SK-N-MC (cell line): ENCODE measurements at regions not wholly inside any gene's neighbourhood (a gene's known extent, or its start where the extent isn't known, plus 50 kb on each side); places are given as distances from the start of the nearest gene placed in this dataset.

ENCODE experiments used
- DNase-seq: peaks from one replicate; pipeline ENCODE4 v3.0.0-alpha.2; 2011; ENCODE audit warnings: low read depth, low spot score
- H3K27ac ChIP-seq: fragments of 200-600 bp; sonication (generic); 2 replicates; pipeline ENCODE4 v1.5.1; 2016; ENCODE audit warnings: mixed run types
- H3K36me3 ChIP-seq: fragments of 200-600 bp; sonication (generic); 2 replicates; pipeline ENCODE4 v1.6.1; 2017; ENCODE audit warnings: antibody characterized with exemption, low read length, mixed read lengths; ENCODE audit not compliant: insufficient read depth
- H3K4me3 ChIP-seq: fragments of 200-600 bp; sonication (generic); 2 replicates; pipeline ENCODE4 v1.5.1; 2016
- H3K9ac ChIP-seq: fragments of 200-600 bp; sonication (generic); 2 replicates; pipeline ENCODE4 v1.8.0; 2017; ENCODE audit warnings: mixed run types, mixed read lengths; ENCODE audit not compliant: insufficient read length
- H3K9me3 ChIP-seq: fragments of 200-600 bp; sonication (generic); 2 replicates; pipeline ENCODE4 v1.6.1; 2017; ENCODE audit warnings: low read depth, mild to moderate bottlenecking, antibody characterized with exemption, low read length, moderate library complexity, mixed read lengths
- EZH2 ChIP-seq: fragments of 200-600 bp; sonication (generic); IDR thresholded peaks from one replicate; pipeline ENCODE4 v1.6.1; 2017; ENCODE audit warnings: antibody characterized with exemption
- FOXP2 ChIP-seq: optimal IDR thresholded peaks from 2 replicates; pipeline ENCODE3; 2011; ENCODE audit warnings: mild to moderate bottlenecking, moderate library complexity; ENCODE audit not compliant: insufficient read depth; ENCODE audit errors: extremely low read length, control extremely low read depth
- POLR2AphosphoS5 ChIP-seq: IDR thresholded peaks from 2 replicates; pipeline ENCODE4 v1.6.1; 2012; ENCODE audit warnings: mild to moderate bottlenecking, low read depth, low read length, borderline replicate concordance

DNA sequence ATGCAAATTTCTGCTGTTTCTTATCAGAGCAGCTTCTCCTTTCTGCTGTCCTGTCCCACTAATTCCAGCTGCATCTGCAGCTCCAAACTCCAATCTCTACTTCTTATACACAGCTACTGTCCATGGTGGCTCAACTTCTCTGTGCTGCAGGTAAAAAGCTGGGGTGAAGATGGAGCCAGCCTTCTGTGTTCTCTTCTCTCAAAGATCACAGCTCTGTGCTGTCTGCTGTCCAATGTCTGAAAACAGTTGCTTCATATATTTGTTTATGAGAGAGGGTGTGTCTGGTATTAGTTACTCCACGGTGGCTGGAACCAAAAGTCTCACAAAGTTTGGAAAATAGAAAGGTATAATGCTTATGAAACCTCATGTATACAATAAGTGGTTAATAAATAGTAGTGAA lies 445.8 kb upstream of the TBX3 start:
- no peak for TF ChIP-seq POLR2AphosphoS5
- H3K9ac ChIP-seq = no peak overlapping the region
- H3K27ac ChIP-seq = no peak overlapping the region
- no peak overlapping the region for H3K4me3 ChIP-seq
- H3K9me3 ChIP-seq = no peaks in the 10 kb centered on the region
- DNase-seq = no peak
- no peaks in the 10 kb centered on the region for H3K36me3 ChIP-seq

DNA sequence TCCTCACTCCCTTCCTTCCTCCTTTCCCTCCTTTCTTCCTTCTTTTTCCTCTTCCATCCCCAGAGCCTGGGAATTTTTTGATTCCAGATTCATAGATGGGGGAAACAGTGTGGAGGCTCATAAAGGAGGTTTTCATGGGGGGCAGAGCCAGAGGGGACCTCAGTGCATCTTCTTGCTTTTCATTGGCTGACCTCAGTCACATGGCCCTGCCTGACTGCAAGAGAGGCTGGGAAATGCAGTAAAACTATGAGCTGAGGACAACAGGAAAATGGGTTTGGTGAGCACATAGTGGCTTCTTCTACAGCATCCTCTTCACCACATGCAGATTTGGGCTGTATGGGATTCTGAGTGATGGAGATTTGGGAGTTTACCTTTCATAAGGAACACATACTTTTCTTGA lies 437.1 kb upstream of the TBX3 start:
- Histone ChIP-seq H3K27ac (no peak overlapping the region), H3K9ac (no peak overlapping the region), H3K4me3 (no peak overlapping the region), H3K36me3 (no peaks in the 10 kb centered on the region), H3K9me3 (no peaks in the 10 kb centered on the region)
- TF ChIP-seq EZH2 (no peak), POLR2AphosphoS5 (no peak), FOXP2 (no peak)
- DNase-seq = no peak

DNA sequence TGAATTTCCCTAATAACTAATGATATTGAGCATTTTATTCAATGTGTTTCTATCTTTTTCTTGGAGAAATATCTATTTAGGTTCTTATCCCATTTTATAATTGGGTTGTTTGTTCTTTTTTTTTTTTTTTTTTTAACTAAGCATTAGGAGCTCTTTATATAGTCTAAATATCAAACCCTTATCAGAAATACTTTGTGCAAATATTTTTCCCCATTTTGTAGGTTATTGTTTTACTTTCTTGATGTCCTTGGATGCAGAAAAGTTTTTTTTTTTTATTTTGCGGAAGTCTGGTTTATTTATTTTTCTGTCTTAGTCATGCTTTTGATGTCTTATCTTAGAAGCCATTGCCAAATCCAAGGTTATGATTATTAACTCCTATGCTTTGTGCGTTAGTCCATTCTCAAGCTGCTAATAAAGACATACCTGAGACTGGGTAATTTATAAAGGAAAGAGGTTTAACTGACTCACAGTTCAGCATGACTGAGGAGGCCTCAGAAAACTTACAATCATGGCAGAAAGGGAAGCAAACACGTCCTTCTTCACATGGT lies 434.3 kb upstream of the TBX3 start:
- H3K4me3 ChIP-seq = no peak overlapping the region
- DNase-seq = no peak
- H3K9ac ChIP-seq = no peak overlapping the region
- no peaks in the 10 kb centered on the region for H3K36me3 ChIP-seq
- H3K27ac ChIP-seq = no peak overlapping the region
- H3K9me3 ChIP-seq = no peaks in the 10 kb centered on the region
- TF ChIP-seq EZH2 (no peak), FOXP2 (no peak), POLR2AphosphoS5 (no peak)

DNA sequence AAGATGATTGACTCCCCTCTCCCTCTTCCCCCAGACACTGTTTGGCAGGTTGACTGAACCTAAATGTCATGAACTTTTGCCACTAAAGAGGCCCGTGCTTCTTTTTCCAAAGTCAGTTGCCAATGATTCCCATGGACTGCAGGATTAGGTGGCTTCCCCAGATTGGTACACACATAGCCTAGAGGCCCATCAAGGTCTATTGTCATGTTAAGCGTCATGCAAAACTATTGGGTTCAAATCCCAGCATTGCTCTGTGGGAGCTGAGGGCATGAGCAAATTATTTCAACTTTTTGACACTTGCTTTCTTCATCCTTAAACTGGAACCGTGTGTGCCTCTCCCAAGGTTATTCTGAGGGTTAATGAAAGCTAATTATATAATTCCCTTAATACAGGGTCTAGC lies 430.2 kb upstream of the TBX3 start:
- TF ChIP-seq POLR2AphosphoS5 (no peak), EZH2 (no peak), FOXP2 (no peak)
- Histone ChIP-seq H3K36me3 (no peaks in the 10 kb centered on the region), H3K9ac (no peak overlapping the region), H3K27ac (no peak overlapping the region), H3K4me3 (no peak overlapping the region), H3K9me3 (no peaks in the 10 kb centered on the region)
- DNase-seq = no peak

DNA sequence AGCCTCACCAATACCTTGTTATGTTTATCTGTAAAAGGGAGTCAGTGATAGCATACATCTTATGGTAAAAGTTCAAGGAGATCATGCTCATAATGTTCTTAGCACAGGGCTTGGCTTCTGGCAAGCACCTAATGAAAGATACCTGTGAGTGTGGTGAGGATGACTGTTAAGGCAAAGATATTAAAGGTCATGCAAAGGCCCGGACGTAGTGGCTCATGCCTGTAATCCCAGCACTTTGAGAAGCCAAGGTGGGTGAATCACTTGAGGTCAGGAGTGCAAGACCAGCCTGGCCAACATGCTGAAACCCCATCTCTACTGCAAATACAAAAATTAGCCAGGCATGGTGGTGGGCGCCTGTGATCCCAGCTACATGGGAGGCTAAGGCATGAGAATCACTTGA lies 425.9 kb upstream of the TBX3 start:
- TF ChIP-seq POLR2AphosphoS5 = no peak
- TF ChIP-seq EZH2 = no peak
- TF ChIP-seq FOXP2 = no peak
- Histone ChIP-seq H3K9ac (no peak overlapping the region), H3K4me3 (no peak overlapping the region), H3K36me3 (no peaks in the 10 kb centered on the region), H3K9me3 (no peaks in the 10 kb centered on the region), H3K27ac (no peak overlapping the region)
- no peak for DNase-seq

DNA sequence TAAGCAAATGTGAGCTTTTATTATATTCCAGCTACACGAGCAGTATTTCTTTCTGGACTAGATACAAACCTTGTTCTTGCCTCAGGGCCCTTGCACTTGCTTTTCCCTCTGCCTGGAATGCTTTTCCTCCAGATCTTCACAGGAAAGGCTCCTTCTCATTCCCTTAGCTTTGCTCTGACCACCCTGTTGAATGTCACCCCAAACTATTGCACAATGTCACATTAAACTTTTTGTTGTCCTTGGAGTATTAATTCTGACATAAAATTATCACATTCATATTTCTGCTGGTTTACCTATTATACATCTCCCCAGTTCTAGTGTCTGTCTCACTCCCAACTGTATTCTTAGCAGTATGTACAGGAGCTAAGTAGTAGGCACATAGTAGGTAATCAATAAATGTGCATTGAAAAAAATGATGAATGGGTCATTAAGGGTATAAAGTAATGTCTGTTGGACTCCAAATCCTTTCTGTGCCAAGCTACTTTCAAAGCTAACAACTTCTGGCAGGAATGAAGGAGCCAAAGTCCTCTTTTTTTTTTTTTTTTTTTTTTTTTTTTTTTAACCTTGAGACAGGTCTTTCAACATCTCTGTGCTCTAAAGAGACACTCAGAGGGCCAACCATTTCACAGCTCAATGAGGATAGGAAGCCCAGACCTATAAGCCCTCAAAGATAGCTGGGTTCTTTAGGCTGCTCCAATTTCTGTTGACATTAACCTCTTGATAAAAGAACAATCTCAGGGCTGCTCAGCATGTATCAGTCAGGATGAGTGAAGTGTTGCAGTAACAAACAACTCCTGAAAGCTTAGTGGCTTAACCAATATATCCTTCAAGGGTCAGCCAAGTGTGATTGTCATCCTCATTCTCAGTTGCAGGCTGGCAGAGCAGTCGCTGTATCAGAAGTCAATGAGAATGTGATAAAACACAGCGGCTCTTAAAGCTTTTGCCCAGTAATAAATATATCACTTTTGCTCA lies 424.4 kb upstream of the TBX3 start:
- Histone ChIP-seq H3K4me3 (no peak overlapping the region), H3K36me3 (no peaks in the 10 kb centered on the region), H3K9me3 (no peaks in the 10 kb centered on the region), H3K27ac (no peak overlapping the region), H3K9ac (no peak overlapping the region)
- TF ChIP-seq POLR2AphosphoS5 = no peak
- TF ChIP-seq EZH2 = no peak
- no peak for TF ChIP-seq FOXP2
- DNase-seq = no peak

DNA sequence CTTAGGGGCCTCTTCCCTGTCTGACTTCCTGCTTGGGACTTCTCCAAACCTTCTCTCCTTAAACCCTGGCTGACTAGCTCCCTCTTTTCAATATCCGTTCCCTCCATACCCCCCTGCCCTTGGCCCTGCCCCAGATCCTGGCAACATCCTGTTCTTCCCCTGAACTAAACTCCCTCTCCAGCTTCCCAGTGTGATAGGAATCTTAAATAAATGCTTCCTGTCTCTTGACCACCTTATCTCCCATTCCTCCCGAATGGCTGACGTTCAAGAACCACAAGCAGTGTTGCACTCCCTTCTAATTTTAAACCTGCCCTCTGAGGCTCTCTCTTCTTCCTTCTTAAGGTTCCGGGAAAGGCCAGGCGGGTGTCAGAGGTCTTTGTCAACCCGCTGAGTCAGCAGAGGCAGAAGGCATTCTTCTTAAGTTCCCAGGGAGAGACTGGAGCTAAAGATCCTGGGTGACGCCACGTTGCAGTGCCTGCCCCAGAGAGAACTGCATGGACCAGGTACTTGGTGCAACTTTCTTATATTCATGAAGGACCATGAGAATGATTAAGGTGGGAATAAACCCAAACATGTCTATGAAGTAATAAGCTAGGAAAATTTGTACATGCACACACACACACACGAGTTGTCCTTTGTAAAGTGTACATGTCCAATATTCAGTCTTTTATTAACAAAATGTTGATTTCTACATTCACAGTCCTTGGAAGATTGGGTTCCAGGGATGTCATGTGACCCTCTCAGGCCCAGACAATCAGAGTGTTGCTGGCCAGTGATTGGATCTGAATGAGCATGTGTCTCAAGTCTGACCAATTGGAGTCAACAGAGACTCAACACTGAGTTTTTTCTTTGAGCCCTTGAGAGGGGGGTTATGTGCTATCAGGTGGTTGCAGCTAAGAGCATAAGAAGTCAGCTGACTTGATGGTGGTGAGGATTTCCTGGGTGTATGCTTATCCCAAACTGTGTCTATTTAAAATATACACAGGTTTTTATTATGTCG lies 420.2 kb upstream of the TBX3 start:
- Histone ChIP-seq H3K9ac (no peak overlapping the region), H3K4me3 (no peak overlapping the region), H3K9me3 (no peaks in the 10 kb centered on the region), H3K27ac (no peak overlapping the region), H3K36me3 (no peaks in the 10 kb centered on the region)
- DNase-seq = no peak
- no peak for TF ChIP-seq FOXP2
- TF ChIP-seq POLR2AphosphoS5 = no peak
- TF ChIP-seq EZH2 = no peak

DNA sequence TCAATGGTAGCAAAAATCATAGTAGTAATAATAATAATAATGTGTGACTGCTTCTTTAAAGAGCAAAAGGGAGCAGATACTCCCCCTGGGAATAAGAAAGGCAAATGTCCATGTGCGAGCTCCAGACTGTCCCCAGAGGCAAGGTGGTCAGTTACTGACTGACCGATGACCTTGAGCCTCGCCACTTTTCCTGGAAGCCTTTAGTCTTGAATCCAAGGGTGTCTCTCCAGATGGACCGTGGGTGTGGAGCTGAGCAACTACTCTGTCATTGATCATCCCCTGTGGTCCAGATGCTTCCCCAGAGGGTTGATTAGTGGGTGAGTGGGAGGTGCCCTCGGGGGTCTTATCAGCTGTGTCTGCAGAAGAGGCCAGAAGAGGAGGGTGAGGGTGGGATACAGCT lies 418.5 kb upstream of the TBX3 start:
- Histone ChIP-seq H3K27ac (no peak overlapping the region), H3K9ac (no peak overlapping the region), H3K36me3 (no peaks in the 10 kb centered on the region), H3K4me3 (no peak overlapping the region), H3K9me3 (no peaks in the 10 kb centered on the region)
- DNase-seq = no peak
- TF ChIP-seq EZH2 = no peak
